Breast epithelium (tissue), 3 donors: ENCODE measurements at regions not wholly inside any gene's neighbourhood (a gene's known extent, or its start where the extent isn't known, plus 50 kb on each side); places are given as distances from the start of the nearest gene placed in this dataset.

Experiments
- POLR2A ChIP-seq: fragments of 450-650 bp; IDR thresholded peaks from one replicate; pipeline ENCODE4 v1.6.1; 2016; ENCODE audit warnings: antibody characterized with exemption, mild to moderate bottlenecking, moderate library complexity
- TF ChIP-seq, protein P1 (sequence below), 3 donors: fragments of 450-650 bp; IDR thresholded peaks; one replicate each; pipeline ENCODE4 v1.5.1; 2016 to 2017; ENCODE audit warnings: antibody characterized with exemption in 3 of 3, mild to moderate bottlenecking in 3 of 3, moderate library complexity in 3 of 3

- TF ChIP-seq POLR2A = no peak
- TF ChIP-seq, protein P1, sequence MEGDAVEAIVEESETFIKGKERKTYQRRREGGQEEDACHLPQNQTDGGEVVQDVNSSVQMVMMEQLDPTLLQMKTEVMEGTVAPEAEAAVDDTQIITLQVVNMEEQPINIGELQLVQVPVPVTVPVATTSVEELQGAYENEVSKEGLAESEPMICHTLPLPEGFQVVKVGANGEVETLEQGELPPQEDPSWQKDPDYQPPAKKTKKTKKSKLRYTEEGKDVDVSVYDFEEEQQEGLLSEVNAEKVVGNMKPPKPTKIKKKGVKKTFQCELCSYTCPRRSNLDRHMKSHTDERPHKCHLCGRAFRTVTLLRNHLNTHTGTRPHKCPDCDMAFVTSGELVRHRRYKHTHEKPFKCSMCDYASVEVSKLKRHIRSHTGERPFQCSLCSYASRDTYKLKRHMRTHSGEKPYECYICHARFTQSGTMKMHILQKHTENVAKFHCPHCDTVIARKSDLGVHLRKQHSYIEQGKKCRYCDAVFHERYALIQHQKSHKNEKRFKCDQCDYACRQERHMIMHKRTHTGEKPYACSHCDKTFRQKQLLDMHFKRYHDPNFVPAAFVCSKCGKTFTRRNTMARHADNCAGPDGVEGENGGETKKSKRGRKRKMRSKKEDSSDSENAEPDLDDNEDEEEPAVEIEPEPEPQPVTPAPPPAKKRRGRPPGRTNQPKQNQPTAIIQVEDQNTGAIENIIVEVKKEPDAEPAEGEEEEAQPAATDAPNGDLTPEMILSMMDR (IDR thresholded peaks at IDR 0.05) = no peak
Observed at GRCh38 chr2:39852831-39853230, 73.8 kb upstream of the THUMPD2 start.
